GM21360 (cell line): ENCODE measurements at regions not wholly inside any gene's neighbourhood (a gene's known extent, or its start where the extent isn't known, plus 50 kb on each side); places are given as distances from the start of the nearest gene placed in this dataset.
A peak's percentile ranks its signal among the peaks of the same experiment; 100 is the strongest.
"Not testable (repeated sequence)": the region's sequence is repeated elsewhere in the genome, so short reads cannot be mapped to it uniquely, and the experiment has no call there.

Experiments
- ATAC-seq: cut with Tn5 transposase; IDR thresholded peaks from one replicate; pipeline ENCODE4 v1.9.1; 2021; ENCODE audit warnings: mild to moderate bottlenecking, moderate library complexity; ENCODE audit not compliant: unreplicated experiment

DNA sequence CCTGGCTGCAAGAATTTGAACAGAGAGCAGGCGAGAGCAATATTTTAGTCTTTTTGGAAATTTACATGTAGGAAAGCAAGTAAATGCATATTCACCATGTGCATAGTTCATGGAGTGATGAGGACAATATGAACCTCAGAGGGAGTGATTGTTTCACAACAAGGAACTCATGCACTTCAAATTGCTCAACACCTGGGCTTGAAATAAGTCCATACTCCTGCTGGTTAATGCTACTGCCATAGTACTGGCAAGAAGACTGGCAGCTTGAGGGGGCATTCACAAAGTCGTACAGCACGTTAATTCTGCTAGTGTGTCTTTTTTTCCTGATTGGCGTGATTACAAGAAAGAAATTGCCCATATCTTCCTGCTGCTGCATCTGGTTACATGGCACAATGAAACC is 267.6 kb downstream of the PCDH17 start:
- no peak for ATAC-seq

- not testable (repeated sequence) for ATAC-seq
Measured at GRCh38 chr13:57909833-57910232, 278.3 kb downstream of the PCDH17 start.

- no peak for ATAC-seq
Measured at GRCh38 chr13:57918086-57918485, 286.5 kb downstream of the PCDH17 start.

- no peak for ATAC-seq
Measured at GRCh38 chr13:57918913-57919312, 287.4 kb downstream of the PCDH17 start.

- ATAC-seq = no peak
Measured at GRCh38 chr13:57925250-57925649, 293.7 kb downstream of the PCDH17 start.

DNA sequence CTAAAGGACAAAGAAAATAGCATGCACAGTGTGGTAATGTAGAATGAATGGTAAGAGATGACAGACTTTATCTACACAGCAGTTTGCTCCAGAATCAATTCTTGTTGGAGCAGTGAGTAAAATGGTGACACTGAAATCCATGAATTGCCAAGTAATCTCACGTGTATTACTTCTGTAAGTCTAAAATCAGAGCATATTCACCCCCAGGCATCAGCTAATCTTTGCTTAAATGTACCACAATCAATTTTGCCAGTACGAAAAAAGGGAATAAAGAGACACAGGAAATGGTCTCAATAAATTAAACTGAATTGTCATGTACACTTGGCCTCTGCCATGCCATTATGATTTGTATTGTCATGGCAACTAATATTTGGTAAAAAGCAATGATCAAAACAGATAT is 294.2 kb downstream of the PCDH17 start:
- ATAC-seq = no peak

GRCh38 chr13:57932061-57932460 is 300.5 kb downstream of the PCDH17 start:
- no peak for ATAC-seq

DNA sequence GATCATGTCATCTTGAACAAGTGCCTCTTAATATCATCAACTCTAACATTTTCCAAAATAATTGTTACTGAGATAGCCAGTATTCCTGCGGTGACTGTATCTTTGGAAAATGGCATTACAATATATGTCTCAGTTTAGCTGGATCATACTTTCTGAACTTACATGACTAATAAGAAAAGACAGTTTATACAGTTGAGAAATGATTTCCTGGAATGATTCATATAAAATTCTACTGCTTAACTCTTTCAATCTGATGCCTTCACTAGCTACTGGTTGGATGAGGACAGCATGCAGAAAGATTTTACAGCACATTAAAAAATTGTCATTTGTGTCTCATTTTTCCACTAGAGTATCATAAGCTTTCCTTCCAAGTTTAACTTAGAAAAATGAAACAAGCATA is 302.1 kb downstream of the PCDH17 start:
- ATAC-seq = no peak

- no peak for ATAC-seq
Measured at GRCh38 chr13:57935965-57936364, 304.4 kb downstream of the PCDH17 start.

GRCh38 chr13:57946361-57946760 is 314.8 kb downstream of the PCDH17 start:
- ATAC-seq = peak; percentile 99

- no peak for ATAC-seq
Measured at GRCh38 chr13:57948884-57949283, 317.3 kb downstream of the PCDH17 start.

DNA sequence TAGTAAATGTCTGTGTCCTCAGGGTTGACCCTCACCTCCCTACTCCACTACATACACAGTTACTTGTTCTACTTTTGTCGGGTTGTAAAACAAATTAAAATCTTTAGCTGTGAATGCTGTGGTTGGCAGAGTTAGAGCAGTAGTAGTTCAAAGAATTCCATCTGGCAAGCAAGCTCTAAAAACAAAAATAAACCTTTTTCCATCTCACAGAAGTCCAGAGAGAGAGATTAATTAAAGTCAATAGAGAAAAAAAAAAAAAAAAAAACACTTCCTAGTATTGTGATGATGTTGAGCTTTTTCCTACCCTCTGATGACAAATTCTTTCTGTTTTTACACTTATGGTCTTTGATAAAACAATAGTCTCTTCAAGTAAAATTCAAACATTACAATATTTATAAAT is 338.4 kb downstream of the PCDH17 start:
- ATAC-seq = no peak

DNA sequence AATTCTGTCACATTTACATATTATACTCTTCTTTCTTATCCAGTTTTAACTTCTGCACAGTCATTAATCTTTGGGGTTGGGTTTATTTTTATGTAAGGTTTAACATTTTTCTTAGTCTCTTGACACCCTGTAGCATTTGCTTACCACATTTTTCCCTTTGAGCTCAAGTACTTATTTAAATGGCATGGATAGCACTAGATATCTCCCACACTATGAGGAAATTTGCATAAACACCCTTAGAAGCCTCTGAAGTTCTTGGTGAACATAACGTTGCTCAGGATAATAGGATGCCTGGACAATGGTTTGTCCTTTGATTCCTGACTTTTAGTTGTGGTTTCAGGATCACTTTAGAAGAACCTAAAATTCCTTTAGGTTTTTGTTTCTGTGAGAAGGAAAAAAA is 338.9 kb downstream of the PCDH17 start:
- no peak for ATAC-seq

GRCh38 chr13:57982782-57983181 is 351.2 kb downstream of the PCDH17 start:
- ATAC-seq = no peak

DNA sequence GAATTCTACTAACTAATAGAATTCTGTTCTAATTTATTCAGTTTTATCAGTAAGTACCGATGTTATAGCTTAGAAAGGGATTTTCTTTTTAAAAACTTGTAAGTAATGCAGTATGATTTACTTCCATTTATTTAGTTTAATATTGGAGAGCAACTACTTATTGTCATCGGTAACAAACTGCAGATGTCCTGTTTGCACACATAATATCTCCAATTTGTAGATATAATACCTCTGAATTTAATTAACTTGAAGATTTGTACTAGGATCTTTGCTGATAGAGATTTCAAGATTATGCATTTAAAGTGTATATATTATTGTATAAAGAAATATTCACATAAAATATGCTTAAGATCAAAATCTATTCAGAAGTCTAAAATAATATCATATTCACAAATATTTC is 356.7 kb downstream of the PCDH17 start:
- ATAC-seq = no peak

DNA sequence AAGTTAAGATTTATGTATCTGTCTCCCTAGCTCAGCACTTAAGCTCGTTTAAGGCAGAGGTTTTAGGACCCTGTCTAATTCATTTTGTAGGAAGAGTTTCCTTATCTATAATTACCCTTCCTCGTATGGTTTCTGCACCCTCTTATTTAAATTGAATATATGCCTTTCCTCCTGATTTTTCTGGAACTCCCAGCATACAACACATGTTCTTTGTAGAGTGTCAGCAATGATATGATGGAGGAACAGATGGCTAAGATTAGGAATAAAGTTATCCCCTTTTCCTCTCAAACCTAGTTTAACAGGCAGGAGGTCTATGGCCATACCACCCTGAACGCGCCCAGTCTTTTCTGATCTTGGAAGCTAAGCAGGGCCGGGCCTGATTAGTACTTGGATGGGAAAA is 359.5 kb downstream of the PCDH17 start:
- ATAC-seq = no peak

DNA sequence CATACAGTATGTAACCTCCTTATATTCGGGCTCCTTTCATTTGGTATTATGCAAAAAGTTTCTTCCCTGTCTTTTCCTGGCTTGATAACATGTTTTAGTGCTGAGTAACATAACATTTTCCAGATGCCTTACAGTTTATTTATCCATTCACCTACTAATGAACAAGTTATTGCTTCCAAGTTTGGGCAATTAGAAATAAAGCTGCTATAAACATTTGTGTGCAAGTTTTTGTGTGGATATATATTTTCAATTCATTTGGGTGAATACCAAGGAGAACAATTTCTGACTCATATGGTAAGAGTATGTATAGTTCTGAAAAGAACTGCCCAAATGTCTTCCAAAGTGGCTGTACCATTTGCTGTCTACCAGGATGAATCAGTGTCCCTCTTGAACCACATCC is 360.9 kb downstream of the PCDH17 start:
- ATAC-seq = no peak

GRCh38 chr13:57996717-57997116 is 365.2 kb downstream of the PCDH17 start:
- no peak for ATAC-seq

DNA sequence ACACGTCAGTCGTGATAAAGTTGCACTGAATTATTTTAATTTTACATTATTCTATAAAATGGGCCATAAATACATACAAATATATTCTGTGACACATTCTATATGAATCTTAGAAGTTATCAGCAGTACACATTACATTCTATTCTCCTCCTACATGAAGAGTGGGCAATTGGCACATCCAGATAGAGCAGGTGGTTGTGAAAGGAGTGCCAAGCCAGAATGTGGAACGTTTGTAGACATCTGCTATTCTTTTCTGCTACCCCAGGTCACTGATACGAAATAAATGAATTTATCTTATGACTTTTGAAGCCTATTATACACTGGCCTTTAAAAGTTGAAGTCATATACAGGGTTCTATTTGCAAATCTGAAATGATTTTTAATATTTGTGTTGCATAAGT is 373.2 kb downstream of the PCDH17 start:
- ATAC-seq = no peak

DNA sequence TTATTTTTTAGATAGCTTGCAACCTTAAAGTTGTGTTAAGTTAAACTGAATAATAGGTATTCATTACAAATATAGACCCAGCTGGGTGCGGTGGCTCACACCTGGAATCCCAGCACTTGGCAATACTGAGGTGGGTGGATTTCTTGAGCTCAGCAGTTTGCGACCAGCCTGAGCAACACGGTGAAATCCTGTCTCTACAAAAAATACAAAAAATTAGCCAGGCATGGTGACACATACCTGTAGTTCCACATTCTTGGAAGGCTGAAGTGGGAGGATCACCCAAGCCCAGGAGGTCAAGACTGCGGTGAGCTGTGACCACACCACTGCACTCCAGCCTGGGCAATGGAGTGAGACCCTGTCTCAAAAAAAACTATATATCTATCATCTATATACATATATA is 386.5 kb downstream of the PCDH17 start:
- no peak for ATAC-seq

GRCh38 chr13:58018865-58019264 is 387.3 kb downstream of the PCDH17 start:
- ATAC-seq = no peak

GRCh38 chr13:58024103-58024502 is 392.6 kb downstream of the PCDH17 start:
- ATAC-seq = no peak

DNA sequence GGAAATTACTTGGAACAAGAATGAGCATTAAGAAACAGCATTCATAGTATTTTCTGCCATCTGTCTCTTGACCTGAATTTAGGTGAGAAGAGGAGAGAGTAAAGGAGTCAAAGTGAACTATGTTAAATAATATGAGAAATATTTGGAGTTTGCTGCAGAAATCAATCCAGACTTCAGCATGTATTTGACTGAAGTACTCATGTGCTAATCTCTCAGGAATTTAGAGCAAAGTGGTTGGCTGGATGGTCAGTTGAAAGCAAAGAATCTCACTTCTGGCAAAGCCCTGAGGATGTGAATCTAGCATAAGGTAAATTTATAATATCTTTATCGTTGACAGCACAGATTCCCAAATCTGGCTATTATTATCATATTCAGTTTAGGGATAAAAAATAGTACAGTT is 394.3 kb downstream of the PCDH17 start:
- ATAC-seq = no peak
